ENCODE measurements at regions not wholly inside any gene's neighbourhood (a gene's known extent, or its start where the extent isn't known, plus 50 kb on each side); places are given as distances from the start of the nearest gene placed in this dataset.

- Histone ChIP-seq H3K36me3 (replicated peaks in 1 of 2; ENCODE audit: control insufficient read depth in 2 of 2, insufficient read depth in 2 of 2, low read length in 2 of 2) (no peaks in the 10 kb centered on the region), H3K9me3 (replicated peaks in 1 of 2; ENCODE audit: control insufficient read depth in 2 of 2, insufficient read depth in 1 of 2, low read depth in 1 of 2, low read length in 2 of 2) (no peaks in the 10 kb centered on the region), H2BK120ac (ENCODE audit: low read depth, low read length) (no peak overlapping the region), H3K4me1 (ENCODE audit: control insufficient read depth in 2 of 2, insufficient read depth in 1 of 2, low read depth in 1 of 2, low read length in 2 of 2) (no peaks in the 10 kb centered on the region), H3K18ac (ENCODE audit: low read length) (no peak overlapping the region), H2BK15ac (ENCODE audit: low read length) (no peak overlapping the region), H4K91ac (ENCODE audit: low read depth, low read length, poor library complexity) (no peak overlapping the region), H3K9ac (ENCODE audit: low read depth, low read length, poor library complexity) (no peak overlapping the region), H2BK12ac (ENCODE audit: low read length) (no peak overlapping the region), H3K4me3 (ENCODE audit: low read length in 2 of 2) (no peak overlapping the region), H2BK5ac (ENCODE audit: low read length) (no peak overlapping the region), H3K4ac (ENCODE audit: low read length) (no peak overlapping the region), H3K27ac (replicated peaks; ENCODE audit: low read length) (no peak overlapping the region), H2AK5ac (ENCODE audit: low read depth, low read length) (no peak overlapping the region), H3K4me2 (ENCODE audit: insufficient read depth, low read length, poor library complexity, severe bottlenecking) (no peak overlapping the region), H3K27me3 (ENCODE audit: control insufficient read depth in 3 of 3, insufficient read depth in 3 of 3, low read depth in 1 of 3, low read length in 3 of 3) (no peaks in the 10 kb centered on the region), H3K23ac (ENCODE audit: low read depth, low read length, poor library complexity) (no peak overlapping the region), H4K8ac (ENCODE audit: low read depth, low read length) (no peak overlapping the region), H3K79me1 (ENCODE audit: low read depth, low read length) (no peaks in the 10 kb centered on the region), H2AFZ (ENCODE audit: low read length) (no peak overlapping the region), H3K14ac (ENCODE audit: low read length) (no peak overlapping the region)
- no peak for DNase-seq (ENCODE audit: low spot score)
- WGBS, 2 donors (ENCODE audit: extremely low coverage in 2 of 2, insufficient read length in 2 of 2, insufficient replicate concordance in 1 of 2): no CpG with 5 or more reads among the region's 4 CpGs
These were observed 121.9 kb upstream of the POU1F1 start for GRCh38 chr3:87398168-87398801.

GRCh38 chr3:87397211-87397610 is 120.8 kb upstream of the POU1F1 start:
- Histone ChIP-seq H2BK15ac (ENCODE audit: low read length) (no peak overlapping the region), H2AFZ (ENCODE audit: low read length) (no peak overlapping the region), H2BK120ac (ENCODE audit: low read depth, low read length) (no peak overlapping the region), H3K79me1 (ENCODE audit: low read depth, low read length) (no peaks in the 10 kb centered on the region), H3K27me3 (ENCODE audit: control insufficient read depth in 3 of 3, insufficient read depth in 3 of 3, low read depth in 1 of 3, low read length in 3 of 3) (no peaks in the 10 kb centered on the region), H3K9ac (ENCODE audit: low read depth, low read length, poor library complexity) (no peak overlapping the region), H3K4me3 (ENCODE audit: low read length in 2 of 2) (no peak overlapping the region), H3K4me2 (ENCODE audit: insufficient read depth, low read length, poor library complexity, severe bottlenecking) (no peak overlapping the region), H2BK5ac (ENCODE audit: low read length) (no peak overlapping the region), H3K18ac (ENCODE audit: low read length) (no peak overlapping the region), H4K91ac (ENCODE audit: low read depth, low read length, poor library complexity) (no peak overlapping the region), H3K27ac (replicated peaks; ENCODE audit: low read length) (no peak overlapping the region), H3K36me3 (replicated peaks in 1 of 2; ENCODE audit: control insufficient read depth in 2 of 2, insufficient read depth in 2 of 2, low read length in 2 of 2) (no peaks in the 10 kb centered on the region), H2AK5ac (ENCODE audit: low read depth, low read length) (no peak overlapping the region), H3K9me3 (replicated peaks in 1 of 2; ENCODE audit: control insufficient read depth in 2 of 2, insufficient read depth in 1 of 2, low read depth in 1 of 2, low read length in 2 of 2) (no peaks in the 10 kb centered on the region), H3K4me1 (ENCODE audit: control insufficient read depth in 2 of 2, insufficient read depth in 1 of 2, low read depth in 1 of 2, low read length in 2 of 2) (no peaks in the 10 kb centered on the region), H3K14ac (ENCODE audit: low read length) (no peak overlapping the region), H3K4ac (ENCODE audit: low read length) (no peak overlapping the region), H4K8ac (ENCODE audit: low read depth, low read length) (no peak overlapping the region), H2BK12ac (ENCODE audit: low read length) (no peak overlapping the region), H3K23ac (ENCODE audit: low read depth, low read length, poor library complexity) (no peak overlapping the region)
- WGBS, 2 donors (ENCODE audit: extremely low coverage in 2 of 2, insufficient read length in 2 of 2, insufficient replicate concordance in 1 of 2): no CpG with 5 or more reads among the region's 2 CpGs
- no peak for DNase-seq (ENCODE audit: low spot score)

DNA sequence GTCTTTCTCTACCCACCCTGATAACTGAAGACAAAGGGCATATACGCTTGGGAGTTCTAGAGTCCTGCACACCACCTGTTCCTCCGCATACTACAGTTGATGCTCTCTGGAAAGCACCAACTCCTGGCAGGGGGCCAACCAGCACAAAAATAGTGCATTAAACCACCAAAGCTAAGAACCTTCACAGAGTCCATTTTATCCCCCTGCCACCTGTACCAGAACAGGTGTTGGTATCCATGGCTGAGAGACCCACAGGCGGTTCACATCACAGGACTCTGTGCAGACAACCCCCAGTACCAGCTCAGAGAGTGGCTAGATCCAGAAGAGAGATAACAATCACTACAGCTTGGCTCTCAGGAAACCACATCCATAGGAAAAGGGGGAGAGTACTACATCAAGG is 114.4 kb upstream of the POU1F1 start:
- no peaks in the 10 kb centered on the region for H3K36me3 ChIP-seq (replicated peaks in 1 of 2; ENCODE audit: control insufficient read depth in 2 of 2, insufficient read depth in 2 of 2, low read length in 2 of 2)
- H2BK120ac ChIP-seq (ENCODE audit: low read depth, low read length): no peak overlapping the region
- no peak overlapping the region for H2AFZ ChIP-seq (ENCODE audit: low read length)
- DNase-seq (ENCODE audit: low spot score): no peak
- no peak overlapping the region for H4K91ac ChIP-seq (ENCODE audit: low read depth, low read length, poor library complexity)
- H3K14ac ChIP-seq (ENCODE audit: low read length): no peak overlapping the region
- no peak overlapping the region for H3K9ac ChIP-seq (ENCODE audit: low read depth, low read length, poor library complexity)
- H2BK15ac ChIP-seq (ENCODE audit: low read length): no peak overlapping the region
- H3K9me3 ChIP-seq (replicated peaks in 1 of 2; ENCODE audit: control insufficient read depth in 2 of 2, insufficient read depth in 1 of 2, low read depth in 1 of 2, low read length in 2 of 2): no peaks in the 10 kb centered on the region
- no peak overlapping the region for H3K4me2 ChIP-seq (ENCODE audit: insufficient read depth, low read length, poor library complexity, severe bottlenecking)
- no peak overlapping the region for H4K8ac ChIP-seq (ENCODE audit: low read depth, low read length)
- no peaks in the 10 kb centered on the region for H3K4me1 ChIP-seq (ENCODE audit: control insufficient read depth in 2 of 2, insufficient read depth in 1 of 2, low read depth in 1 of 2, low read length in 2 of 2)
- no peak overlapping the region for H2BK5ac ChIP-seq (ENCODE audit: low read length)
- no peak overlapping the region for H2BK12ac ChIP-seq (ENCODE audit: low read length)
- H3K4me3 ChIP-seq (ENCODE audit: low read length in 2 of 2): peak overlapping the region in 1 of 2 donors; percentile 35
- H3K4ac ChIP-seq (ENCODE audit: low read length): no peak overlapping the region
- H3K18ac ChIP-seq (ENCODE audit: low read length): no peak overlapping the region
- no peaks in the 10 kb centered on the region for H3K27me3 ChIP-seq (ENCODE audit: control insufficient read depth in 3 of 3, insufficient read depth in 3 of 3, low read depth in 1 of 3, low read length in 3 of 3)
- no peak overlapping the region for H3K27ac ChIP-seq (replicated peaks; ENCODE audit: low read length)
- WGBS, 2 donors (ENCODE audit: extremely low coverage in 2 of 2, insufficient read length in 2 of 2, insufficient replicate concordance in 1 of 2): no CpG with 5 or more reads among the region's 3 CpGs
- H3K23ac ChIP-seq (ENCODE audit: low read depth, low read length, poor library complexity): no peak overlapping the region
- H3K79me1 ChIP-seq (ENCODE audit: low read depth, low read length): no peaks in the 10 kb centered on the region
- no peak overlapping the region for H2AK5ac ChIP-seq (ENCODE audit: low read depth, low read length)

DNA sequence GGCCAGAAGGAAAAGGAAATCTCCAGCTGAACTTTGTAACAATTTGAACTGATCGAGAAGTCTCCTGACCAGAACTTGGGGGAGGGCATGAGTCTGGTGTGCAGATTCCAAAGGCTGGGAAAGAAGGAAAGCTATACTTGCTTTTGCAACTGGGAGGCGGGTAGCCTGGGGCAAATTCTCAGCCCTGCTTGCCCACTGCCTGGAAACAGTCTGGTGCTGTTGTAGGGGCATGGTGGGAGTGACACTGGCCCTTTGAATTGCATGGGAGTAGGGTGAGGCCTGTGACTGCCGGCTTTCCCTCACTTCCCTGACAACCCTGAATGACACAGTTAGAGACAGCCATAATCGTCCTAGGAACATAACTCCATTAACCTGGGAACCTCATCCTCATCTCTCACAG is 114.0 kb upstream of the POU1F1 start:
- H2BK15ac ChIP-seq (ENCODE audit: low read length): no peak overlapping the region
- WGBS, 2 donors (ENCODE audit: extremely low coverage in 2 of 2, insufficient read length in 2 of 2, insufficient replicate concordance in 1 of 2): no CpG with 5 or more reads among the region's 4 CpGs
- H4K91ac ChIP-seq (ENCODE audit: low read depth, low read length, poor library complexity): no peak overlapping the region
- H3K79me1 ChIP-seq (ENCODE audit: low read depth, low read length): no peaks in the 10 kb centered on the region
- no peak overlapping the region for H2BK12ac ChIP-seq (ENCODE audit: low read length)
- no peaks in the 10 kb centered on the region for H3K4me1 ChIP-seq (ENCODE audit: control insufficient read depth in 2 of 2, insufficient read depth in 1 of 2, low read depth in 1 of 2, low read length in 2 of 2)
- no peak overlapping the region for H3K27ac ChIP-seq (replicated peaks; ENCODE audit: low read length)
- H3K18ac ChIP-seq (ENCODE audit: low read length): no peak overlapping the region
- no peaks in the 10 kb centered on the region for H3K9me3 ChIP-seq (replicated peaks in 1 of 2; ENCODE audit: control insufficient read depth in 2 of 2, insufficient read depth in 1 of 2, low read depth in 1 of 2, low read length in 2 of 2)
- peak overlapping the region in 1 of 2 donors; percentile 35 for H3K4me3 ChIP-seq (ENCODE audit: low read length in 2 of 2)
- H3K36me3 ChIP-seq (replicated peaks in 1 of 2; ENCODE audit: control insufficient read depth in 2 of 2, insufficient read depth in 2 of 2, low read length in 2 of 2): no peaks in the 10 kb centered on the region
- H3K14ac ChIP-seq (ENCODE audit: low read length): no peak overlapping the region
- H2BK120ac ChIP-seq (ENCODE audit: low read depth, low read length): no peak overlapping the region
- no peak overlapping the region for H4K8ac ChIP-seq (ENCODE audit: low read depth, low read length)
- DNase-seq (ENCODE audit: low spot score): no peak
- H3K27me3 ChIP-seq (ENCODE audit: control insufficient read depth in 3 of 3, insufficient read depth in 3 of 3, low read depth in 1 of 3, low read length in 3 of 3): no peaks in the 10 kb centered on the region
- no peak overlapping the region for H3K9ac ChIP-seq (ENCODE audit: low read depth, low read length, poor library complexity)
- H3K4me2 ChIP-seq (ENCODE audit: insufficient read depth, low read length, poor library complexity, severe bottlenecking): no peak overlapping the region
- no peak overlapping the region for H3K23ac ChIP-seq (ENCODE audit: low read depth, low read length, poor library complexity)
- H2BK5ac ChIP-seq (ENCODE audit: low read length): no peak overlapping the region
- no peak overlapping the region for H3K4ac ChIP-seq (ENCODE audit: low read length)
- H2AK5ac ChIP-seq (ENCODE audit: low read depth, low read length): no peak overlapping the region
- H2AFZ ChIP-seq (ENCODE audit: low read length): no peak overlapping the region
